IMR-90 (cell line): ENCODE measurements at regions not wholly inside any gene's neighbourhood (a gene's known extent, or its start where the extent isn't known, plus 50 kb on each side); places are given as distances from the start of the nearest gene placed in this dataset.

Experiments
- ATAC-seq: fragments of 200-7000 bp; cut with Tn5 transposase; 2 replicates; pipeline ENCODE4 v1.9.1; 2020; ENCODE audit warnings: low read depth, mild to moderate bottlenecking, moderate library complexity
- BruUV-seq: library from RNA; stranded (reverse); fragments of 400-500 nt; replicated peaks from 2 replicates; lab custom pipeline; 2021; lab: Mats Ljungman, UMichigan
- CTCF ChIA-PET: fragments of 300-600 bp; formaldehyde crosslinking; extraction: SDS; loops from one replicate; lab custom pipeline; 2021; ENCODE audit warnings: antibody characterized with exemption; lab: Yijun Ruan, JAX
- POLR2A ChIA-PET: fragments of 300-600 bp; sonication (Branson Sonifier 250); formaldehyde crosslinking; loops from one replicate; lab custom pipeline; 2022; ENCODE audit warnings: antibody characterized with exemption; ENCODE audit not compliant: unreplicated experiment; lab: Charles Lee
- DNase-seq: peaks from one replicate; pipeline ENCODE4 v3.0.0; 2013
- H2AFZ ChIP-seq: replicated peaks from 2 replicates; pipeline ENCODE3; 2013; ENCODE audit warnings: low read length, mild to moderate bottlenecking; ENCODE audit not compliant: poor library complexity
- H2AK5ac ChIP-seq: 2 replicates; pipeline ENCODE4 v1.6.1; 2013; ENCODE audit warnings: low read depth, low read length, inconsistent platforms
- H2AK9ac ChIP-seq: replicated peaks from 2 replicates; pipeline ENCODE3; 2013; ENCODE audit warnings: mild to moderate bottlenecking, low read depth, low read length, moderate library complexity; ENCODE audit not compliant: poor library complexity
- H2BK120ac ChIP-seq: 2 replicates; pipeline ENCODE4 v1.6.1; 2013; ENCODE audit warnings: low read depth, low read length, inconsistent platforms
- H2BK15ac ChIP-seq: 3 replicates; pipeline ENCODE4 v1.6.1; 2013; ENCODE audit warnings: low read depth, low read length, inconsistent platforms
- H2BK20ac ChIP-seq: 2 replicates; pipeline ENCODE4 v1.6.1; 2013; ENCODE audit warnings: low read depth, mild to moderate bottlenecking, inconsistent platforms, low read length, moderate library complexity
- H2BK5ac ChIP-seq: 2 replicates; pipeline ENCODE4 v1.6.1; 2013; ENCODE audit warnings: mild to moderate bottlenecking, low read depth, low read length, inconsistent platforms; ENCODE audit not compliant: poor library complexity, severe bottlenecking
- H3K14ac ChIP-seq: replicated peaks from 2 replicates; pipeline ENCODE4 v1.6.1; 2013; ENCODE audit warnings: low read depth, low read length, inconsistent platforms
- H3K18ac ChIP-seq: 2 replicates; pipeline ENCODE4 v1.6.1; 2013; ENCODE audit warnings: low read depth, low read length, control low read depth
- H3K23ac ChIP-seq: 2 replicates; pipeline ENCODE4 v1.6.1; 2013; ENCODE audit warnings: low read depth, low read length, inconsistent platforms
- H3K27ac ChIP-seq: 2 replicates; pipeline ENCODE4 v1.5.1; 2013; ENCODE audit warnings: mild to moderate bottlenecking, control low read depth, low read length; ENCODE audit not compliant: insufficient read depth
- H3K27me3 ChIP-seq: 2 replicates; pipeline ENCODE4 v1.6.1; 2013; ENCODE audit warnings: low read length; ENCODE audit not compliant: control insufficient read depth, insufficient read depth
- H3K36me3 ChIP-seq: 2 replicates; pipeline ENCODE4 v1.6.1; 2013; ENCODE audit warnings: low read length, mixed read lengths; ENCODE audit not compliant: control insufficient read depth, insufficient read depth
- H3K4ac ChIP-seq: 2 replicates; pipeline ENCODE4 v1.6.1; 2013; ENCODE audit warnings: low read depth, low read length, inconsistent platforms
- H3K4me1 ChIP-seq: 2 replicates; pipeline ENCODE4 v1.6.1; 2013; ENCODE audit warnings: low read length, mixed read lengths; ENCODE audit not compliant: control insufficient read depth, insufficient read depth
- H3K4me2 ChIP-seq: 2 replicates; pipeline ENCODE4 v1.6.1; 2013; ENCODE audit warnings: low read depth, mild to moderate bottlenecking, control low read depth, low read length, moderate library complexity
- H3K4me3 ChIP-seq: 2 replicates; pipeline ENCODE4 v1.5.1; 2013; ENCODE audit warnings: low read depth, mild to moderate bottlenecking, control low read depth, low read length, moderate library complexity; ENCODE audit not compliant: insufficient read depth
- H3K56ac ChIP-seq: 2 replicates; pipeline ENCODE4 v1.6.1; 2013; ENCODE audit warnings: low read length, inconsistent platforms; ENCODE audit not compliant: insufficient read depth; ENCODE audit errors: extremely low read depth
- H3K79me1 ChIP-seq, 2 experiments: 2 replicates each; pipeline ENCODE4 v1.6.1; 2013; ENCODE audit warnings: low read length in 2 of 2, inconsistent platforms in 1 of 2, low read depth in 1 of 2
- H3K9ac ChIP-seq: 2 replicates; pipeline ENCODE4 v1.6.1; 2013; ENCODE audit warnings: low read depth, low read length, control low read depth
- H3K9me1 ChIP-seq: 2 replicates; pipeline ENCODE4 v1.6.1; 2013; ENCODE audit warnings: low read length, inconsistent platforms; ENCODE audit not compliant: insufficient read depth
- H3K9me3 ChIP-seq: 2 replicates; pipeline ENCODE4 v1.6.1; 2013; ENCODE audit warnings: low read length; ENCODE audit not compliant: control insufficient read depth, insufficient read depth
- H4K20me1 ChIP-seq: 2 replicates; pipeline ENCODE4 v1.6.1; 2013; ENCODE audit warnings: low read length, inconsistent platforms; ENCODE audit not compliant: insufficient read depth
- H4K5ac ChIP-seq: 2 replicates; pipeline ENCODE4 v1.6.1; 2013; ENCODE audit warnings: mild to moderate bottlenecking, low read depth, low read length, control low read depth
- H4K8ac ChIP-seq, 2 experiments: 2 replicates each; pipeline ENCODE4 v1.6.1; 2013; ENCODE audit warnings: low read depth in 2 of 2, low read length in 2 of 2, control low read depth in 1 of 2, inconsistent platforms in 1 of 2
- H4K91ac ChIP-seq: 2 replicates; pipeline ENCODE4 v1.6.1; 2013; ENCODE audit warnings: low read depth, low read length, inconsistent platforms; ENCODE audit not compliant: insufficient read depth
- ELK1 ChIP-seq: fragments of 150-350 bp; IDR thresholded peaks from 2 replicates; pipeline ENCODE4 v1.6.1; 2016; ENCODE audit warnings: low read depth, mild to moderate bottlenecking, low read length, moderate library complexity, borderline replicate concordance
- FOS ChIP-seq: fragments of 150-350 bp; IDR thresholded peaks from 2 replicates; pipeline ENCODE4 v1.6.1; 2016; ENCODE audit warnings: low read depth, low read length
- MAZ ChIP-seq: IDR thresholded peaks from 2 replicates; pipeline ENCODE4 v1.6.1; 2012; ENCODE audit warnings: low read depth, mild to moderate bottlenecking, low read length, improper control_type of control experiment, moderate library complexity, borderline replicate concordance
- MXI1 ChIP-seq: IDR thresholded peaks from 2 replicates; pipeline ENCODE4 v1.6.1; 2012; ENCODE audit warnings: low read depth, mild to moderate bottlenecking, low read length, moderate library complexity, borderline replicate concordance
- NFE2L2 ChIP-seq: fragments of 150-350 bp; IDR thresholded peaks from 2 replicates; pipeline ENCODE4 v1.6.1; 2016; ENCODE audit warnings: low read depth, mild to moderate bottlenecking, low read length
- POLR2A ChIP-seq: IDR thresholded peaks from 2 replicates; pipeline ENCODE4 v1.6.1; 2012; ENCODE audit warnings: mild to moderate bottlenecking, low read depth, low read length
- RAD21 ChIP-seq: IDR thresholded peaks from 2 replicates; pipeline ENCODE4 v1.6.1; 2012; ENCODE audit warnings: low read length, improper control_type of control experiment
- WGBS, 2 experiments: methylation state at CpG; one replicate each; pipeline versions ENCODE4 v1.1.5 to v1.1.7; 2013; ENCODE audit warnings: missing lambda C conversion rate in 2 of 2; ENCODE audit not compliant: insufficient read length in 1 of 2; ENCODE audit errors: extremely low coverage in 2 of 2; 5-methylcytosine and 5-hydroxymethylcytosine counted together
- dilution Hi-C: fragments of 300-500 bp; cut with HindIII; formaldehyde crosslinking; loops from one replicate; pipeline ENCODE4 v1.14.3; 2018; ENCODE audit warnings: low sequenced_read_pairs; ENCODE audit not compliant: unreplicated experiment
- in situ Hi-C: fragments of 300-500 bp; cut with MboI; formaldehyde crosslinking; loops from 3 replicates; pipeline ENCODE4 v1.14.3; 2019; ENCODE audit warnings: low sequenced_read_pairs, inconsistent platforms, mixed read lengths
- intact Hi-C: fragments of 100-400 bp; cut with micrococcal nuclease; formaldehyde crosslinking; loops from 2 replicates; pipeline ENCODE4 v1.10.0; 2022

GRCh38 chr5:167552356-167552755 lies 739.1 kb upstream of the WWC1 start:
- in situ Hi-C loops: loop anchor here (25.0 kb wide), 1 partner anchor 1915 kb away; no protein-coding TSS in a partner anchor
- intact Hi-C loops: no loop called here
- TF ChIP-seq FOS: no peak
- TF ChIP-seq NFE2L2: no peak
- TF ChIP-seq ELK1: no peak
- no peak for TF ChIP-seq RAD21
- no peak for TF ChIP-seq MXI1
- no peak for TF ChIP-seq MAZ
- no peak for TF ChIP-seq POLR2A

More at GRCh38 chr5:167552356-167552755, 739.1 kb upstream of the WWC1 start:
- no peak overlapping the region for H2BK5ac ChIP-seq
- H2BK120ac ChIP-seq: no peak overlapping the region
- H4K91ac ChIP-seq: no peak overlapping the region
- CTCF ChIA-PET: no interaction called here
- WGBS, 2 experiments: 56% methylated on average over 1 of the region's 5 CpGs; no CpG with 5 or more reads in 1 of the 2 experiments
- H2AFZ ChIP-seq: no peak overlapping the region
- no peaks in the 10 kb centered on the region for H3K9me1 ChIP-seq
- H3K27me3 ChIP-seq: no peaks in the 10 kb centered on the region
- no peak overlapping the region for H4K5ac ChIP-seq
- H3K23ac ChIP-seq: no peak overlapping the region
- dilution Hi-C loops: no loop called here
- no peaks in the 10 kb centered on the region for H3K9me3 ChIP-seq
- H3K4me1 ChIP-seq: no peaks in the 10 kb centered on the region
- POLR2A ChIA-PET: no interaction called here
- no peaks in the 10 kb centered on the region for H3K79me1 ChIP-seq
- no TSS peak for BruUV-seq
- no peak overlapping the region for H3K9ac ChIP-seq
- no peak overlapping the region for H4K8ac ChIP-seq
- H3K4me2 ChIP-seq: no peak overlapping the region
- no peaks in the 10 kb centered on the region for H3K36me3 ChIP-seq
- no peak overlapping the region for H3K27ac ChIP-seq
- H3K4ac ChIP-seq: no peak overlapping the region
- no peak overlapping the region for H3K56ac ChIP-seq
- no peak overlapping the region for H2AK9ac ChIP-seq
- H3K18ac ChIP-seq: no peak overlapping the region
- DNase-seq (no peak), ATAC-seq (no peak)
- H2BK20ac ChIP-seq: no peak overlapping the region
- no peak overlapping the region for H3K14ac ChIP-seq
- H4K20me1 ChIP-seq: no peaks in the 10 kb centered on the region
- H2AK5ac ChIP-seq: no peak overlapping the region
- H3K4me3 ChIP-seq: no peak overlapping the region
- no peak overlapping the region for H2BK15ac ChIP-seq
